GM19035 (cell line): ENCODE measurements at regions not wholly inside any gene's neighbourhood (a gene's known extent, or its start where the extent isn't known, plus 50 kb on each side); places are given as distances from the start of the nearest gene placed in this dataset.
"Not testable (repeated sequence)": the region's sequence is repeated elsewhere in the genome, so short reads cannot be mapped to it uniquely, and the experiment has no call there.

Source experiments
- ATAC-seq: cut with Tn5 transposase; IDR thresholded peaks from one replicate; pipeline ENCODE4 v1.9.1; 2021; ENCODE audit not compliant: unreplicated experiment

GRCh38 chr10:28733245-28733644 is 55.9 kb downstream of the BAMBI start:
- no peak for ATAC-seq

GRCh38 chr10:28733647-28734046 is 56.3 kb downstream of the BAMBI start:
- ATAC-seq: no peak

- no peak for ATAC-seq
Measured at GRCh38 chr10:28734938-28735759, 57.8 kb downstream of the BAMBI start.

GRCh38 chr10:28737096-28737495 is 59.8 kb downstream of the BAMBI start:
- no peak for ATAC-seq

GRCh38 chr10:28738200-28738599 is 60.9 kb downstream of the BAMBI start:
- ATAC-seq: no peak

GRCh38 chr10:28743576-28743975 is 66.3 kb downstream of the BAMBI start:
- no peak for ATAC-seq

GRCh38 chr10:28744069-28744768 is 66.9 kb downstream of the BAMBI start:
- no peak for ATAC-seq

- no peak for ATAC-seq
Measured at GRCh38 chr10:28754930-28755718, 77.8 kb downstream of the BAMBI start.

- no peak for ATAC-seq
Measured at GRCh38 chr10:28761084-28761846, 83.9 kb downstream of the BAMBI start.

GRCh38 chr10:28763471-28764170 is 86.3 kb downstream of the BAMBI start:
- ATAC-seq: no peak

- ATAC-seq: no peak
Measured at GRCh38 chr10:28765641-28766040, 88.3 kb downstream of the BAMBI start.

GRCh38 chr10:28768227-28768626 is 90.9 kb downstream of the BAMBI start:
- no peak for ATAC-seq

GRCh38 chr10:28769091-28769604 is 91.8 kb downstream of the BAMBI start:
- ATAC-seq: no peak

- not testable (repeated sequence) for ATAC-seq
Measured at GRCh38 chr10:28771580-28772090, 94.3 kb downstream of the BAMBI start.

- no peak for ATAC-seq
Measured at GRCh38 chr10:28774051-28774995, 97.0 kb downstream of the BAMBI start.

- no peak for ATAC-seq
Measured at GRCh38 chr10:28775773-28776172, 98.5 kb downstream of the BAMBI start.

GRCh38 chr10:28776519-28776918 is 99.2 kb downstream of the BAMBI start:
- no peak for ATAC-seq

- no peak for ATAC-seq
Measured at GRCh38 chr10:28777911-28778310, 100.6 kb downstream of the BAMBI start.

- no peak for ATAC-seq
Measured at GRCh38 chr10:28778524-28778923, 101.2 kb downstream of the BAMBI start.
